ENCODE measurements at regions not wholly inside any gene's neighbourhood (a gene's known extent, or its start where the extent isn't known, plus 50 kb on each side); places are given as distances from the start of the nearest gene placed in this dataset.
"Not testable (repeated sequence)": the region's sequence is repeated elsewhere in the genome, so short reads cannot be mapped to it uniquely, and the experiment has no call there.

DNA sequence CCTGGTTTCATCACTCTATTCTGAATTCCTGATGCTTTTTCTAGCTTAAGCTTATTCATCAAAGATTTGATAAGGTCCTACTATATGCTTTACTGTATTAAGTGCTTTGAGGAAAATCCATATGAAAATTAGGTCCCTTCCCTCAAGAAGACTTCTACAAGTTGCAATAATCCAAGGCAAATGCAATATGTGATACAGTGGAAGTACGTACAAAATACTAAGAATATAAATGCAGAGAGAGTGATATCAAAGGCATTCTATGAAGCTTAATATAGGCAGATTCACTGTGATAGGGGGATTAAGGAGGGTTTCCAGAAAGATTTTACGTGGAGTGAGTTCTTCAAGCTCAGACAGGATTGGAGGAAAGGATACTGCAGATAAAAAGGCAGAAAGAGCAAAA, 142.1 kb downstream of the C6orf118 start:
- H3K4me1 ChIP-seq (ENCODE audit: control insufficient read depth, insufficient read depth, low read length): no peaks in the 10 kb centered on the region
- no peaks in the 10 kb centered on the region for H3K9me3 ChIP-seq (ENCODE audit: control insufficient read depth, low read length)
- no peak overlapping the region for H3K4me3 ChIP-seq (ENCODE audit: low read length)
- DNase-seq (no peak), ATAC-seq (no peak)
- intact Hi-C loops (cut with DNase I): no loop called here
- no peaks in the 10 kb centered on the region for H3K27me3 ChIP-seq (ENCODE audit: control insufficient read depth, insufficient read depth)
- H3K27ac ChIP-seq (ENCODE audit: low read length): no peak overlapping the region
- WGBS: 52% methylated on average over 2 of the region's 2 CpGs

GRCh38 chr6:165163519-165163918, 145.9 kb downstream of the C6orf118 start:
- DNase-seq: no peak
- intact Hi-C loops (cut with DNase I): no loop called here
- 90% methylated on average over 1 of the region's 1 CpG for WGBS
- no peak overlapping the region for H3K4me3 ChIP-seq (ENCODE audit: low read length)
- no peaks in the 10 kb centered on the region for H3K9me3 ChIP-seq (ENCODE audit: control insufficient read depth, low read length)
- H3K27me3 ChIP-seq (ENCODE audit: control insufficient read depth, insufficient read depth): no peaks in the 10 kb centered on the region
- ATAC-seq: no peak
- no peaks in the 10 kb centered on the region for H3K4me1 ChIP-seq (ENCODE audit: control insufficient read depth, insufficient read depth, low read length)
- H3K27ac ChIP-seq (ENCODE audit: low read length): no peak overlapping the region

DNA sequence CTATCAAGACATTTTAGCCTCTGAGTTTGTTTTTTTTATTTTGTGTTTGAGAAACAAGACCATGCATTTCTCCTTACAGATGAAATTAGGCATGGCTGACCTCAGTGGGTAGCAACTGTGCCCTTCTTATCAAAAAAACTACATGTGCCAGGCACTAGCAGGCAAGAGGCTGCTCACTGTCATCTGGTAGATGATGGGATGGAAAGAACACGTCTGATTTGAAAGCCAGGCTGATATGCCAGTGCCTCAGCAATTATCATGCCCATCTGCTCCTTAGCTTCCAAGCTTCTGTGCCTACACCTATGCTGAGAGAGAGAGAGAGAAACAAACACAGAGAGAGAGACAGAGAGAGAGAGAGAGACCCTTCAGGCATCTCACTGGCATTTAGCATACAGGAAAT, 149.9 kb downstream of the C6orf118 start:
- Histone ChIP-seq H3K27me3 (ENCODE audit: control insufficient read depth, insufficient read depth) (no peaks in the 10 kb centered on the region), H3K4me3 (ENCODE audit: low read length) (no peak overlapping the region), H3K9me3 (ENCODE audit: control insufficient read depth, low read length) (no peaks in the 10 kb centered on the region), H3K27ac (ENCODE audit: low read length) (no peak overlapping the region), H3K4me1 (ENCODE audit: control insufficient read depth, insufficient read depth, low read length) (no peaks in the 10 kb centered on the region)
- ATAC-seq (no peak), DNase-seq (no peak)
- intact Hi-C loops (cut with DNase I): no loop called here
- 17% methylated on average over 1 of the region's 1 CpG for WGBS

- 72% methylated on average over 3 of the region's 3 CpGs for WGBS
These were observed 162.9 kb downstream of the C6orf118 start for GRCh38 chr6:165146456-165146855.

GRCh38 chr6:165135889-165136288, 173.5 kb downstream of the C6orf118 start:
- 73% methylated on average over 2 of the region's 2 CpGs for WGBS
- ATAC-seq: no peak
- H3K4me1 ChIP-seq (ENCODE audit: control insufficient read depth, insufficient read depth, low read length): no peaks in the 10 kb centered on the region
- H3K9me3 ChIP-seq (ENCODE audit: control insufficient read depth, low read length): peaks cover 2% of the 10 kb centered on the region
- H3K27me3 ChIP-seq (ENCODE audit: control insufficient read depth, insufficient read depth): no peaks in the 10 kb centered on the region
- intact Hi-C loops (cut with DNase I): no loop called here
- H3K27ac ChIP-seq (ENCODE audit: low read length): no peak overlapping the region
- no peak overlapping the region for H3K4me3 ChIP-seq (ENCODE audit: low read length)
- DNase-seq: no peak

More at GRCh38 chr6:165146456-165146855, 162.9 kb downstream of the C6orf118 start:
- ATAC-seq (no peak), DNase-seq (no peak)
- H3K4me1 ChIP-seq (ENCODE audit: control insufficient read depth, insufficient read depth, low read length): no peaks in the 10 kb centered on the region
- H3K4me3 ChIP-seq (ENCODE audit: low read length): no peak overlapping the region
- no peak overlapping the region for H3K27ac ChIP-seq (ENCODE audit: low read length)
- intact Hi-C loops (cut with DNase I): no loop called here
- H3K27me3 ChIP-seq (ENCODE audit: control insufficient read depth, insufficient read depth): no peaks in the 10 kb centered on the region
- H3K9me3 ChIP-seq (ENCODE audit: control insufficient read depth, low read length): no peaks in the 10 kb centered on the region

DNA sequence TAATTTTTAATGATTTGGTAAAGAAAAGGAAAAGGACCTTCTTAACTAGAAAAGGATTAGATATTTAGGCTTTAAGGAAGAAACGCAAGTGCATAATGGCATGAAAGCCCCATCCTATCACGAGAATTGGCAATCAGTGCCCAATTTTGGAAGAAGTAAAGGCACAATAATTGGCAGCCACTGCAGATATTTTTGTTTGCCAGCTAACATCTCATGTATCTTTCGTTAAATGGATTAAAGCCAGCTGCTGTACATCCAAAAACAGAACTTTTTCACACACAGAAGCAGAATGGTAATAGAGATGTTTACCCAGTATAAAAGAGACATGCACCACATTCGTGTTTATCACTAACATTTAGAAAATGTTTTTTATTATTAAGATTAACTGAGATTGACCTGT, 180.3 kb downstream of the C6orf118 start:
- 44% methylated on average over 4 of the region's 4 CpGs for WGBS
- intact Hi-C loops (cut with DNase I): no loop called here

DNA sequence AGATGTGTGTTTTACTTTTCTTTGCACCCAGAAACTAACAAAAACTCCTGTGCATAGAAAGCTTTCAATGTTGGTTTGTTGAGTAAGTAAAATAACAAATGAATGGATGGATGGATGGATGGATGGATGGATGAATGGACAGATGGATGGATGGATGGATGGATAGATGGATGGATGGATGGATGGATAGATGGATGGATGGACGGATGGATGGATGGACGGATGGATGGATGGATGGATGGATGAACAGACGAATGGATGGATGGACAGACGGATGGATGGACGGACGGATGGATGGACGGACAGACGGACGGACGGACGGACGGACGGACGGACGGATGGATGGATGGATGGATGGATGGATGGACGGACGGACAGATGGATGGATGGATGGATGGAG, 181.7 kb downstream of the C6orf118 start:
- ATAC-seq; H3K27me3 ChIP-seq (ENCODE audit: control insufficient read depth, insufficient read depth); H3K4me3 ChIP-seq (ENCODE audit: low read length); intact Hi-C loops (cut with DNase I); H3K4me1 ChIP-seq (ENCODE audit: control insufficient read depth, insufficient read depth, low read length); DNase-seq; H3K9me3 ChIP-seq (ENCODE audit: control insufficient read depth, low read length); H3K27ac ChIP-seq (ENCODE audit: low read length): not testable (repeated sequence)
- WGBS: 62% methylated on average over 17 of the region's 17 CpGs

More for the DNA sequence above, 180.3 kb downstream of the C6orf118 start:
- DNase-seq: no peak
- no peak overlapping the region for H3K27ac ChIP-seq (ENCODE audit: low read length)
- H3K27me3 ChIP-seq (ENCODE audit: control insufficient read depth, insufficient read depth): no peaks in the 10 kb centered on the region
- H3K4me3 ChIP-seq (ENCODE audit: low read length): no peak overlapping the region
- ATAC-seq: no peak
- H3K9me3 ChIP-seq (ENCODE audit: control insufficient read depth, low read length): no peaks in the 10 kb centered on the region
- H3K4me1 ChIP-seq (ENCODE audit: control insufficient read depth, insufficient read depth, low read length): no peaks in the 10 kb centered on the region

DNA sequence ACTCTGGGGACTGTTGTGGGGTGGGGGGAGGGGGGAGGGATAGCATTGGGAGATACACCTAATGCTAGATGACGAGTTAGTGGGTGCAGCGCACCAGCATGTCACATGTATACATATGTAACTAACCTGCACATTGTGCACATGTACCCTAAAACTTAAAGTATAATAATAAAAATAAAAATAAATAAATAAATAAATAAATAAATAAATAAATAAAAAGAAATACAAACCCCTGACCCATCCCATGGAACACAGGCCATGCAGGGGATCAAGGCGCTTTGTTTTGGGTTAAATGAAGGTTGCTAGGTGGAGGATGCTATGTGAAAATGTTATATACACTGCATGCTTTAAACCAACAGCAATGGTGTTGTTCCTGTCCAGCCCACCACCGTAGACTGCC, 184.7 kb downstream of the C6orf118 start:
- not testable (repeated sequence) for DNase-seq, ATAC-seq
- WGBS: 97% methylated on average over 2 of the region's 4 CpGs

GRCh38 chr6:165119231-165120020, 190.0 kb downstream of the C6orf118 start:
- DNase-seq: no peak
- intact Hi-C loops (cut with DNase I): no loop called here
- no peak for ATAC-seq
- H3K9me3 ChIP-seq (ENCODE audit: control insufficient read depth, low read length): no peaks in the 10 kb centered on the region
- no peaks in the 10 kb centered on the region for H3K4me1 ChIP-seq (ENCODE audit: control insufficient read depth, insufficient read depth, low read length)
- no peak overlapping the region for H3K4me3 ChIP-seq (ENCODE audit: low read length)
- H3K27ac ChIP-seq (ENCODE audit: low read length): no peak overlapping the region
- H3K27me3 ChIP-seq (ENCODE audit: control insufficient read depth, insufficient read depth): no peaks in the 10 kb centered on the region
- 76% methylated on average over 6 of the region's 6 CpGs for WGBS

More for the DNA sequence above, 184.7 kb downstream of the C6orf118 start:
- H3K27me3 ChIP-seq (ENCODE audit: control insufficient read depth, insufficient read depth); H3K4me1 ChIP-seq (ENCODE audit: control insufficient read depth, insufficient read depth, low read length); H3K27ac ChIP-seq (ENCODE audit: low read length); H3K9me3 ChIP-seq (ENCODE audit: control insufficient read depth, low read length); intact Hi-C loops (cut with DNase I); H3K4me3 ChIP-seq (ENCODE audit: low read length): not testable (repeated sequence)

DNA sequence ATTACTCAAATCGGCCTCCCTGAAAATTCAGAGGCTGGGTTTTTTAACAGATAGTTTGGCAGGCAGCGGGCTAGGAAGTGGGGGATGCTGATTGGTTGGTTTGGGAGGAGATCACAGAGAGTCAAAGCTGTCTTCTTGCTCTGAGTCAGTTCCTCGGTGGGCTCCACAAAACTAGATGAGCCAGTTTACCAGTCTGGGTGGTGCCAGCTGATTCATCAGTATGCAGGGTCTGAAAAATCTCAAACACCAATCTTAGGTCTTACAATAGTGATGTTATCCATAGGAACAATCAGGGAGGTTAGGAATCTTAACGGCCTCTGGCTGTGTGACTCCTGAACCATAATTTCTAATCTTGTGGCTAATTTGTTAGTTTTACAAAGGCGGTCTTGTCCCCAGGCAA, 190.7 kb downstream of the C6orf118 start:
- DNase-seq (no peak), ATAC-seq (no peak)
- H3K9me3 ChIP-seq (ENCODE audit: control insufficient read depth, low read length): no peaks in the 10 kb centered on the region
- intact Hi-C loops (cut with DNase I): no loop called here
- H3K4me3 ChIP-seq (ENCODE audit: low read length): no peak overlapping the region
- H3K27ac ChIP-seq (ENCODE audit: low read length): no peak overlapping the region
- H3K27me3 ChIP-seq (ENCODE audit: control insufficient read depth, insufficient read depth): no peaks in the 10 kb centered on the region
- 77% methylated on average over 5 of the region's 5 CpGs for WGBS
- no peaks in the 10 kb centered on the region for H3K4me1 ChIP-seq (ENCODE audit: control insufficient read depth, insufficient read depth, low read length)

DNA sequence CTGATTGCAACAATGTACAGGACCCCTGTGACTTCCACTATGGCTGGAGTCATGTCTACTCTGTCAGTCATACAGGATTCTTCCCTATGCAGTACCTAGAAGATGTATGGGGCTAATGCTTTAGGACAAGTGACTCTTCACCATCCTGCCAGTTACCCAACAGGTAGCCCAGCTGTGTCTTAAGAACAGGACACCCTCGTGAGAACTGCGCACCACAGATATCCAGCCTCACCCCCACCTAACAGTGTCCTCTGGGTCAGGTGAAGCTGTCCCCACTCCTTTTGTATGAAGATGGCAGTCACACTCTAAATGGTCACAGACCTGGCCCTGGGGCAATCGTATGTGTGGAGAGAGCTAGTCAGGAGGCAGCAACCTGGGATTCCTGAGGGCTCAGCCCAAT, 191.6 kb downstream of the C6orf118 start:
- WGBS: 86% methylated on average over 3 of the region's 3 CpGs
- Histone ChIP-seq H3K4me1 (ENCODE audit: control insufficient read depth, insufficient read depth, low read length) (no peaks in the 10 kb centered on the region), H3K4me3 (ENCODE audit: low read length) (no peak overlapping the region), H3K27me3 (ENCODE audit: control insufficient read depth, insufficient read depth) (no peaks in the 10 kb centered on the region), H3K27ac (ENCODE audit: low read length) (no peak overlapping the region), H3K9me3 (ENCODE audit: control insufficient read depth, low read length) (no peaks in the 10 kb centered on the region)
- no peak for ATAC-seq
- intact Hi-C loops (cut with DNase I): no loop called here
- DNase-seq: no peak

DNA sequence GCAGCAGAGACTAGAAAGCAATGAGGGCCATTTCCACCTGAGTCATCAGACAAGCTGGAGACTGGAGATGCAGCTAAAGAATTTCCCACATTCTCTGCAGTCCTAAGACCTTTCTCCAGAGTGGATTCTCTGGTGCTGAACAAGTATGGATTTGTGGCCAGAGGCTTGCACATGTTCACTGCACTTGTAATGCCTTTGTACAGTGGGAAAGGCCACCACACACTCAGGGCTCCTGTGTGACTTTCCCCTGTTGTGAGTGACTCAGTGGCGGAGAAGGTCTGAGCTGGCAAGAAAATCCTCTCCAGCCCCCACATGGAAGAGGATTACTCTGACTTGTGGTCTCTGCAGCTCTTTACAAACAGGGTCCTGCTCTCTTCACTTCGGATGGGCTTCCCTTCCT, 192.3 kb downstream of the C6orf118 start:
- Histone ChIP-seq H3K4me3 (ENCODE audit: low read length) (no peak overlapping the region), H3K27ac (ENCODE audit: low read length) (no peak overlapping the region), H3K4me1 (ENCODE audit: control insufficient read depth, insufficient read depth, low read length) (no peaks in the 10 kb centered on the region), H3K27me3 (ENCODE audit: control insufficient read depth, insufficient read depth) (no peaks in the 10 kb centered on the region), H3K9me3 (ENCODE audit: control insufficient read depth, low read length) (no peaks in the 10 kb centered on the region)
- no peak for ATAC-seq
- no peak for DNase-seq
- WGBS: 75% methylated on average over 2 of the region's 2 CpGs
- intact Hi-C loops (cut with DNase I): no loop called here

All from right cardiac atrium (tissue), 5 donors.